ENCODE measurements at regions not wholly inside any gene's neighbourhood (a gene's known extent, or its start where the extent isn't known, plus 50 kb on each side); places are given as distances from the start of the nearest gene placed in this dataset.

DNA sequence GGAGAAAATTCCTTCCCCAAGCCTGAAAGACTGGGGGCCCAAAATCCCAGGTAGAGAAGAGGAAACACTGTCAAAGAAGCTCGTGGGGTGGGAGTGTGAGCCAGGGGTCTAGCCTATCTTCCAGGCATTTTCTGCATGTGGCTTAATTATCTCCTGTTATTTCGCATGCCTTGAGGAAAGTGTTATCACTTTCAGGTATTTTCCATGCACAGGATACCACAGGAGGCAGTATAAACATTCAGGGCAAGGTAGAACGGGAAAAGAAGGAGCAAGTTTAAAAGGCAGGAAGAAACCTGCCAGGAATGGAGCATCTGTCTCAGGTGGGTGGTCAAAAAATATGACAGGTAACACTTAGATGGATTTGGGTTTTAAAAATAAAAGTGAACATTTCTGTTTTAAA is 575.3 kb upstream of the ZNF385D start:
- Histone ChIP-seq H3K27ac (no peak overlapping the region), H3K9me3 (no peaks in the 10 kb centered on the region), H3K36me3 (no peaks in the 10 kb centered on the region), H3K27me3 (no peaks in the 10 kb centered on the region), H3K4me1 (no peaks in the 10 kb centered on the region), H3K4me3 (no peak overlapping the region)
- intact Hi-C loops (cut with DNase I) = no loop called here
- TF ChIP-seq POLR2AphosphoS5 (IDR thresholded peaks at IDR 0.05) = no peak
- no peak for TF ChIP-seq POLR2A (IDR thresholded peaks at IDR 0.05)
- TF ChIP-seq EP300 (IDR thresholded peaks at IDR 0.05) = no peak
- no peak for TF ChIP-seq CTCF (IDR thresholded peaks at IDR 0.05)
- WGBS, 2 donors = 26 to 78% methylated on average over 3 of the region's 3 CpGs
- DNase-seq = no peak

GRCh38 chr3:22334996-22335395 is 584.0 kb upstream of the ZNF385D start:
- Histone ChIP-seq H3K27ac (no peak overlapping the region), H3K27me3 (no peaks in the 10 kb centered on the region), H3K36me3 (no peaks in the 10 kb centered on the region), H3K9me3 (no peaks in the 10 kb centered on the region), H3K4me3 (no peak overlapping the region), H3K4me1 (no peaks in the 10 kb centered on the region)
- intact Hi-C loops (cut with DNase I) = no loop called here
- no peak for DNase-seq
- 55 to 80% methylated on average over 1 of the region's 1 CpG for WGBS, 2 donors
- TF ChIP-seq CTCF (IDR thresholded peaks at IDR 0.05) (no peak), EP300 (IDR thresholded peaks at IDR 0.05) (no peak), POLR2AphosphoS5 (IDR thresholded peaks at IDR 0.05) (no peak), POLR2A (IDR thresholded peaks at IDR 0.05) (no peak)

GRCh38 chr3:22349215-22349851 is 598.3 kb upstream of the ZNF385D start:
- Histone ChIP-seq H3K4me3 (no peak overlapping the region), H3K9me3 (no peaks in the 10 kb centered on the region), H3K27me3 (no peaks in the 10 kb centered on the region), H3K4me1 (peaks cover 0 to 27% (median 6%) of the 10 kb centered on the region in 4 donors), H3K36me3 (no peaks in the 10 kb centered on the region), H3K27ac (no peak overlapping the region)
- 73 to 76% methylated on average over 3 of the region's 3 CpGs for WGBS, 2 donors
- TF ChIP-seq POLR2A (IDR thresholded peaks at IDR 0.05) = no peak
- no peak for TF ChIP-seq EP300 (IDR thresholded peaks at IDR 0.05)
- no peak for TF ChIP-seq POLR2AphosphoS5 (IDR thresholded peaks at IDR 0.05)
- TF ChIP-seq CTCF (IDR thresholded peaks at IDR 0.05) = no peak
- intact Hi-C loops (cut with DNase I) = no loop called here
- no peak for DNase-seq

DNA sequence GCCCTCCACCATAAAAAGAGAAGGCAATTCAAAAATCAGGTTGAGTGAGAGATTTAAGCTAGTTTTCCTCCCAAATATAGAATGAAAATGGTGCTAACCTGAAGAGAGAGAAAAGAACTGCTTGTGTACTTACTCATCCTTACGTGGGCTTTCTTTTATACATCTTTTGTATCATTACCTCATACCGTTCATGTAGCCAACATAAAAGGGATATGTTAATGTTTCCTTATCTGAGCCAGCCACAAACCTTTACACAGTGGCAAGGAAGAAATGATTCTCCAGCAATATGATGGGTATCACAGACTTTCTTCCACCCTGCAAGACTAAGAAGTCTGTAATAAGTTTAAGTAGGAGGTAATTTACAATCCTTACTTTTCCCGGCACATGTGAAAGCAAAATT is 600.8 kb upstream of the ZNF385D start:
- intact Hi-C loops (cut with DNase I) = no loop called here
- H3K9me3 ChIP-seq = no peaks in the 10 kb centered on the region
- TF ChIP-seq EP300 (IDR thresholded peaks at IDR 0.05) (no peak), POLR2A (IDR thresholded peaks at IDR 0.05) (no peak), CTCF (IDR thresholded peaks at IDR 0.05) (no peak), POLR2AphosphoS5 (IDR thresholded peaks at IDR 0.05) (no peak)
- no peaks in the 10 kb centered on the region for H3K36me3 ChIP-seq
- no peak for DNase-seq
- H3K4me1 ChIP-seq = peaks cover 0 to 27% (median 6%) of the 10 kb centered on the region in 4 donors
- H3K4me3 ChIP-seq = no peak overlapping the region
- no peak overlapping the region for H3K27ac ChIP-seq
- no peaks in the 10 kb centered on the region for H3K27me3 ChIP-seq
- 63 to 73% methylated on average over 3 of the region's 3 CpGs for WGBS, 2 donors

- Histone ChIP-seq H3K4me3 (no peak overlapping the region), H3K27ac (no peak overlapping the region), H3K27me3 (no peaks in the 10 kb centered on the region), H3K9me3 (no peaks in the 10 kb centered on the region), H3K4me1 (peaks cover 0 to 27% (median 6%) of the 10 kb centered on the region in 4 donors), H3K36me3 (no peaks in the 10 kb centered on the region)
- intact Hi-C loops (cut with DNase I) = no loop called here
- 79 to 84% methylated on average over 1 of the region's 1 CpG for WGBS, 2 donors
- TF ChIP-seq CTCF (IDR thresholded peaks at IDR 0.05) = no peak
- TF ChIP-seq POLR2A (IDR thresholded peaks at IDR 0.05) = no peak
- no peak for TF ChIP-seq EP300 (IDR thresholded peaks at IDR 0.05)
- TF ChIP-seq POLR2AphosphoS5 (IDR thresholded peaks at IDR 0.05) = no peak
- DNase-seq = no peak
Measured at GRCh38 chr3:22353126-22353525, 602.1 kb upstream of the ZNF385D start.
